ENCODE measurements at regions not wholly inside any gene's neighbourhood (a gene's known extent, or its start where the extent isn't known, plus 50 kb on each side); places are given as distances from the start of the nearest gene placed in this dataset.

GRCh38 chr12:89256060-89256459 is 96.2 kb downstream of the DUSP6 start:
- Histone ChIP-seq H3K36me3 (no peaks in the 10 kb centered on the region), H3K4me1 (ENCODE audit: control insufficient read depth in 1 of 2, insufficient read depth in 1 of 2, low read depth in 1 of 2, low read length in 1 of 2) (no peaks in the 10 kb centered on the region), H3K27me3 (no peaks in the 10 kb centered on the region), H3K9me3 (no peaks in the 10 kb centered on the region), H3K4me3 (ENCODE audit: low read depth in 1 of 2, low read length in 1 of 2) (no peak overlapping the region), H3K27ac (no peak overlapping the region)
- no peak for TF ChIP-seq CTCF (IDR thresholded peaks at IDR 0.05)

DNA sequence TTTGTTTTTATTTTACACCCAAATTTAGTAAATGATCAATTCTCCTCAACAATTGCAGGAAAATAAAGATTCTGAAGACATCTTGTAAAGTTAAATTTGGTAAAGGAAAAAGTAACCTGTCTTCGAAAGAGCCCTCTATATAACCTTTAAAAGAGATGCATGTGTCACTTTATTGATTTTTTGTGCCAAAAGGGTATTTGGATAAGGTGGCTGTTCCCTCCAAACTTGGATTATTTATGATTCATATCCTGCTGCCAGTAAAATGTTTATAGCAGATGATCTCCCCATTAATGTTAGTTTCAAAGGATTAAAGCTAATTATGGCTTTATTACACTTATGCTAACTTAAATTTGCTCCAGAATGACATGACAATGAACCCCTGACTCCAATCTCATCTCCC is 98.8 kb downstream of the DUSP6 start:
- H3K27me3 ChIP-seq, result no peaks in the 10 kb centered on the region
- no peaks in the 10 kb centered on the region for H3K9me3 ChIP-seq
- H3K27ac ChIP-seq, result no peak overlapping the region
- H3K36me3 ChIP-seq, result no peaks in the 10 kb centered on the region
- H3K4me3 ChIP-seq (ENCODE audit: low read depth in 1 of 2, low read length in 1 of 2), result no peak overlapping the region
- H3K4me1 ChIP-seq (ENCODE audit: control insufficient read depth in 1 of 2, insufficient read depth in 1 of 2, low read depth in 1 of 2, low read length in 1 of 2), result no peaks in the 10 kb centered on the region
- no peak for TF ChIP-seq CTCF (IDR thresholded peaks at IDR 0.05)

GRCh38 chr12:89252284-89252683 is 100.0 kb downstream of the DUSP6 start:
- Histone ChIP-seq H3K27ac (no peak overlapping the region), H3K4me3 (ENCODE audit: low read depth in 1 of 2, low read length in 1 of 2) (no peak overlapping the region), H3K9me3 (no peaks in the 10 kb centered on the region), H3K4me1 (ENCODE audit: control insufficient read depth in 1 of 2, insufficient read depth in 1 of 2, low read depth in 1 of 2, low read length in 1 of 2) (no peaks in the 10 kb centered on the region), H3K36me3 (no peaks in the 10 kb centered on the region), H3K27me3 (no peaks in the 10 kb centered on the region)
- no peak for TF ChIP-seq CTCF (IDR thresholded peaks at IDR 0.05)

DNA sequence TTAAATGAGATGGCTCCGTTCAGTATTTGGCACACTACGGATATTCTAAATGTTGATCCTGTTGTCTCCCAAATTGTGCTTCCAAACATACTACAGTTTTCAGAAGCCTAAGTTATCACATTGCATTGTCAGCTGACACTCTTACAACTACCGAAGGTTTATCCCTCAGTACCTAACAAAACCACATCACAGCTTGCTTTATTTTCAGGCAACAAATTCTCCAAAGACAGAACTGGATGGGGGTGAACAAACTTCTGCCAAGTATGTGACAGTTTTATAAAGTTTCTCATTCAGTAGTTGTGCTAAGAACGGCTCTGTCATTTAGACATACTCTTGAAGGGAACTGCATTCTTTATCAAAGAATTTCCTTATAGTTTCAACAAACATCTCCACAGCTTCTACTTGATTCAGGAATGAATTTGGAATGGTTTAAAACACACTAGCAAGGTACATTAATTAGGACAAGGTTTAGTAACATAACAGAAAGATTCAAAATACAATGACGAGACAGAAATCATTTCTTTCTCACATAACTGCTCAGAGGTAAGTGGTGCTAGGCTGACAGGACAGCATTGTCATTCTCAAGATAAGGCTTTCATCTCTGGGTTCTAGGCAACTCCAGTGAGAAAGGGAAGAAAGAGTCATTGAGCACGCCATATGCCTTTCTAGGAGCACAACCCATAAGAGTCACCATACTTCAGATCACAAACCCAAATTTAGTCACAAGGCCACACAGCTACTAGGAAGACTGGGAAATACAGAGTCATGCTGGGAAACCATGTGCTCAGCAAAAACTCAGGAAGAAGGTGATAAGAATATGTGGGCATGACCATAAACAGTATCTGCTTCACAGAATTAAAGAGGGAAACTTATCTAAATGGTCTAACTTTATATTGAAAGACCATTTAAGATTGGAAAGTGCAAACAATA is 100.7 kb downstream of the DUSP6 start:
- Histone ChIP-seq H3K9me3 (no peaks in the 10 kb centered on the region), H3K36me3 (no peaks in the 10 kb centered on the region), H3K27ac (no peak overlapping the region), H3K4me3 (ENCODE audit: low read depth in 1 of 2, low read length in 1 of 2) (no peak overlapping the region), H3K4me1 (ENCODE audit: control insufficient read depth in 1 of 2, insufficient read depth in 1 of 2, low read depth in 1 of 2, low read length in 1 of 2) (no peaks in the 10 kb centered on the region), H3K27me3 (no peaks in the 10 kb centered on the region)
- TF ChIP-seq CTCF (IDR thresholded peaks at IDR 0.05), result no peak

DNA sequence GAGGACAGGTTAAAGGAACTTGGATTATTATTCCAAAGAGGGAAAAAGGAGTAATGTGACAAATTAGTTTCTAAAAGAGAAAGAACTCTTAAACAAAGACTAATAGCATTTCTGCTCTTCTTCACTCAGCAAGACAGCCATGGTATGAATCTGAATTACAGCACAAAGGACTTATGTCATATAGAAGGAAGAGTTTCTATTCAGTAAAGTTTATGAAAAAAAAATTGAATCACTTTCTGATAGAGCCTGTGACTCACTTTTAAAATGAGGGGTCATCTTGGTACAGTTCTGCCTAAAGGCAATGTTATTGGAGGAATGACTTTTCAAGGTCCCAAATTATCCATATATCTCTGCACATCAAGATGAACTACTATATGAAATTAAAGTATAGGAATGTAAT is 101.7 kb downstream of the DUSP6 start:
- Histone ChIP-seq H3K36me3 (no peaks in the 10 kb centered on the region), H3K27me3 (no peaks in the 10 kb centered on the region), H3K4me1 (ENCODE audit: control insufficient read depth in 1 of 2, insufficient read depth in 1 of 2, low read depth in 1 of 2, low read length in 1 of 2) (peaks cover 4 to 9% of the 10 kb centered on the region in 2 experiments), H3K4me3 (ENCODE audit: low read depth in 1 of 2, low read length in 1 of 2) (no peak overlapping the region), H3K9me3 (no peaks in the 10 kb centered on the region), H3K27ac (no peak overlapping the region)
- TF ChIP-seq CTCF (IDR thresholded peaks at IDR 0.05), result no peak
